ENCODE measurements at regions not wholly inside any gene's neighbourhood (a gene's known extent, or its start where the extent isn't known, plus 50 kb on each side); places are given as distances from the start of the nearest gene placed in this dataset.

DNA sequence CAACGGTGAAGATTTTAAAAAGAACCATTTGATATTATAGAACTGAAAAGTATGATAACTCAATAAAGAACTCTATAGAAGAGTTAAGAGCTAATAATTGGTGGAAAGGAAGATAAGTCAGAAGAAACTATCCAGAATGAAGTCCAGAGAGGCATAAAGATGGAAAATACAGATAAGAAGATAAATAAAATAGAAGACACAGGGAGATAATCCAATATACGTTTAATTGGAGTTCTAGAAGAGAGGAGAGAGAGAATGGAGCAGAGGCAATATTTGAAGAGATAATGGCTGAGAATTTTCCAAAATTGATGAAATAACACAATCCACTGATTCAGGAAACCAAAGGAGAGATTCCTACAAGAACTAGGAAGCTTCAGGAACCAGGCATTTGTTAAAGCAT lies 49.8 kb upstream of the EPHB3 start:
- TF ChIP-seq, protein P1, sequence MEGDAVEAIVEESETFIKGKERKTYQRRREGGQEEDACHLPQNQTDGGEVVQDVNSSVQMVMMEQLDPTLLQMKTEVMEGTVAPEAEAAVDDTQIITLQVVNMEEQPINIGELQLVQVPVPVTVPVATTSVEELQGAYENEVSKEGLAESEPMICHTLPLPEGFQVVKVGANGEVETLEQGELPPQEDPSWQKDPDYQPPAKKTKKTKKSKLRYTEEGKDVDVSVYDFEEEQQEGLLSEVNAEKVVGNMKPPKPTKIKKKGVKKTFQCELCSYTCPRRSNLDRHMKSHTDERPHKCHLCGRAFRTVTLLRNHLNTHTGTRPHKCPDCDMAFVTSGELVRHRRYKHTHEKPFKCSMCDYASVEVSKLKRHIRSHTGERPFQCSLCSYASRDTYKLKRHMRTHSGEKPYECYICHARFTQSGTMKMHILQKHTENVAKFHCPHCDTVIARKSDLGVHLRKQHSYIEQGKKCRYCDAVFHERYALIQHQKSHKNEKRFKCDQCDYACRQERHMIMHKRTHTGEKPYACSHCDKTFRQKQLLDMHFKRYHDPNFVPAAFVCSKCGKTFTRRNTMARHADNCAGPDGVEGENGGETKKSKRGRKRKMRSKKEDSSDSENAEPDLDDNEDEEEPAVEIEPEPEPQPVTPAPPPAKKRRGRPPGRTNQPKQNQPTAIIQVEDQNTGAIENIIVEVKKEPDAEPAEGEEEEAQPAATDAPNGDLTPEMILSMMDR (IDR thresholded peaks at IDR 0.05) = no peak
- no peak for TF ChIP-seq ZFX (IDR thresholded peaks at IDR 0.05; ENCODE audit: borderline replicate concordance)
- no peak overlapping the region for H3K27ac ChIP-seq

Data from 22Rv1 (cell line).